Endodermal cell (in vitro differentiated cells): ENCODE measurements at regions not wholly inside any gene's neighbourhood (a gene's known extent, or its start where the extent isn't known, plus 50 kb on each side); places are given as distances from the start of the nearest gene placed in this dataset.

Experiments used
- DNase-seq: peaks from one replicate; pipeline ENCODE4 v3.0.0-alpha.2; 2017
- H3K27ac ChIP-seq: 2 replicates; pipeline ENCODE4 v1.5.1; 2013; ENCODE audit warnings: mild to moderate bottlenecking, low read depth, low read length, moderate library complexity
- H3K27me3 ChIP-seq: 2 replicates; pipeline ENCODE4 v1.6.1; 2013; ENCODE audit warnings: mild to moderate bottlenecking, low read length, moderate library complexity; ENCODE audit not compliant: insufficient read depth, control insufficient read depth, poor library complexity, severe bottlenecking
- H3K36me3 ChIP-seq: 2 replicates; pipeline ENCODE4 v1.7.0; 2013; ENCODE audit warnings: mild to moderate bottlenecking, low read length, moderate library complexity; ENCODE audit not compliant: control insufficient read depth, insufficient read depth
- H3K4me1 ChIP-seq: one replicate; pipeline ENCODE4 v1.7.0; 2013; ENCODE audit warnings: low read length; ENCODE audit not compliant: control insufficient read depth, insufficient read depth
- H3K4me3 ChIP-seq: 2 replicates; pipeline ENCODE4 v1.5.1; 2013; ENCODE audit warnings: mild to moderate bottlenecking, low read length, moderate library complexity
- H3K9ac ChIP-seq: 2 replicates; pipeline ENCODE4 v1.6.1; 2013; ENCODE audit warnings: mild to moderate bottlenecking, low read length, moderate library complexity; ENCODE audit not compliant: poor library complexity, severe bottlenecking; ENCODE audit errors: extremely low read depth
- H3K9me3 ChIP-seq: 2 replicates; pipeline ENCODE4 v1.6.1; 2013; ENCODE audit warnings: mild to moderate bottlenecking, low read length, moderate library complexity; ENCODE audit not compliant: control insufficient read depth
- H3K27ac Mint-ChIP-seq: 2 replicates; pipeline ENCODE4 v1.8.0; 2020; ENCODE audit warnings: mixed read lengths
- H3K27me3 Mint-ChIP-seq: 2 replicates; pipeline ENCODE4 v1.8.0; 2021; ENCODE audit warnings: mild to moderate bottlenecking, mixed read lengths; ENCODE audit not compliant: insufficient read depth
- H3K36me3 Mint-ChIP-seq: 2 replicates; pipeline ENCODE4 v1.8.0; 2020; ENCODE audit warnings: low read depth, mixed read lengths
- H3K4me1 Mint-ChIP-seq: 2 replicates; pipeline ENCODE4 v1.8.0; 2020; ENCODE audit warnings: mixed read lengths
- H3K4me3 Mint-ChIP-seq: 2 replicates; pipeline ENCODE4 v1.8.0; 2020; ENCODE audit warnings: mild to moderate bottlenecking, moderate library complexity, mixed read lengths
- H3K9me3 Mint-ChIP-seq: 2 replicates; pipeline ENCODE4 v1.8.0; 2020; ENCODE audit warnings: mild to moderate bottlenecking, mixed read lengths
- WGBS, 2 experiments: methylation state at CpG; one replicate each; pipeline versions ENCODE4 v1.1.5 to v1.1.7; 2013; ENCODE audit warnings: missing lambda C conversion rate in 2 of 2, mixed read lengths in 1 of 2; ENCODE audit not compliant: insufficient coverage in 1 of 2, insufficient read length in 1 of 2; 5-methylcytosine and 5-hydroxymethylcytosine counted together
- TF ChIP-seq, protein P1 (sequence below): fragments of 200-600 bp; sonication (generic); conservative IDR thresholded peaks from 2 replicates; pipeline ENCODE4 v1.5.0; 2021; ENCODE audit warnings: antibody characterized with exemption, mild to moderate bottlenecking

DNA sequence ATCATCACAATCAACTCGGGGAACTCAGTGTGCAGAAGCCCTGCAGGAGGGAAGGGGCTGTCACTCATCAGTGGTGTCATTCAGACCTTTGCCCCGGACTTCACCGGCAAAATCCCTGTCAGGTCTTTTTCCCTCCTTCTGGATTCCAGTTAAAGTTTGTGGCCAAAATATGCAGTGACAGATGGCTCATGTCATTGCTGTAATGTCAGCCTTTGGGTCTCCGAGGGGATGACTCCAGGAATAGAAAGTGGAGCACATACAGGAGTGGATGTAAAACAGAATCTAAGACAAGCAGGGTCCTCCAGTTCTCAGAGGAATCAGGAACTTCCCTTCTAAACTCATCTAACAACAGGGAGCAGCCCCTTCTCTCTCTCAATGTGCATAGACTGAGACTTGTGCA lies 130.3 kb upstream of the RASSF8 start:
- H3K27ac ChIP-seq, result no peak overlapping the region
- peaks cover 3% of the 10 kb centered on the region for H3K4me1 ChIP-seq
- no peak for DNase-seq
- H3K4me3 ChIP-seq, result no peak overlapping the region
- Mint-ChIP-seq H3K9me3 (no peaks in the 10 kb centered on the region), H3K4me1 (peaks cover 21% of the 10 kb centered on the region), H3K4me3 (no peak overlapping the region), H3K36me3 (no peaks in the 10 kb centered on the region), H3K27ac (no peak overlapping the region), H3K27me3 (no peaks in the 10 kb centered on the region)
- H3K36me3 ChIP-seq, result no peaks in the 10 kb centered on the region
- H3K9ac ChIP-seq, result no peak overlapping the region
- 94 to 95% methylated on average over 3 to 4 of the region's 4 CpGs for WGBS, 2 experiments
- TF ChIP-seq, protein P1, sequence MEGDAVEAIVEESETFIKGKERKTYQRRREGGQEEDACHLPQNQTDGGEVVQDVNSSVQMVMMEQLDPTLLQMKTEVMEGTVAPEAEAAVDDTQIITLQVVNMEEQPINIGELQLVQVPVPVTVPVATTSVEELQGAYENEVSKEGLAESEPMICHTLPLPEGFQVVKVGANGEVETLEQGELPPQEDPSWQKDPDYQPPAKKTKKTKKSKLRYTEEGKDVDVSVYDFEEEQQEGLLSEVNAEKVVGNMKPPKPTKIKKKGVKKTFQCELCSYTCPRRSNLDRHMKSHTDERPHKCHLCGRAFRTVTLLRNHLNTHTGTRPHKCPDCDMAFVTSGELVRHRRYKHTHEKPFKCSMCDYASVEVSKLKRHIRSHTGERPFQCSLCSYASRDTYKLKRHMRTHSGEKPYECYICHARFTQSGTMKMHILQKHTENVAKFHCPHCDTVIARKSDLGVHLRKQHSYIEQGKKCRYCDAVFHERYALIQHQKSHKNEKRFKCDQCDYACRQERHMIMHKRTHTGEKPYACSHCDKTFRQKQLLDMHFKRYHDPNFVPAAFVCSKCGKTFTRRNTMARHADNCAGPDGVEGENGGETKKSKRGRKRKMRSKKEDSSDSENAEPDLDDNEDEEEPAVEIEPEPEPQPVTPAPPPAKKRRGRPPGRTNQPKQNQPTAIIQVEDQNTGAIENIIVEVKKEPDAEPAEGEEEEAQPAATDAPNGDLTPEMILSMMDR, result no peak
- no peaks in the 10 kb centered on the region for H3K9me3 ChIP-seq
- no peaks in the 10 kb centered on the region for H3K27me3 ChIP-seq

DNA sequence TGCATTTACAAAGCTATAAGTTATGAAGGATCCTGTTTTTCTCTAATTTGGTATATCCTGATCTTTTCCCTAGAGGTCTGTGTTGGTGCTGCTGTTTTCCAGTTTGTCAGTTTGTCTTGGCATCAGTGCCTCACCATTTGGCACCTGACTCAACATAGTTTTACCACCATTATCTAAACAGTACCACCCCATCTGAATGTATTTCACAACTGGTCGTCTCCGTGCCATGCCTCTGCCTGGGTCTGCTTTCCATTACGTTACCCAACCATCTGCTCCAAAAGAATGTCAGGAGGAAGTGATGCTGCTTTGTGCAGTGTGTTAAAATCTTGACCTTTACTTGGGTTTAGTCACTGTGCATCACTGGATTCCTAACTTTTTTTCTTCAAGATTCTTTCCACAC lies 129.3 kb upstream of the RASSF8 start:
- no peak overlapping the region for H3K4me3 Mint-ChIP-seq
- no peaks in the 10 kb centered on the region for H3K9me3 Mint-ChIP-seq
- H3K27ac Mint-ChIP-seq, result no peak overlapping the region
- Histone ChIP-seq H3K9ac (no peak overlapping the region), H3K27ac (no peak overlapping the region), H3K36me3 (no peaks in the 10 kb centered on the region), H3K4me1 (peaks cover 4% of the 10 kb centered on the region), H3K9me3 (no peaks in the 10 kb centered on the region), H3K4me3 (no peak overlapping the region), H3K27me3 (no peaks in the 10 kb centered on the region)
- H3K36me3 Mint-ChIP-seq, result no peaks in the 10 kb centered on the region
- TF ChIP-seq, protein P1, result peak; percentile 42
- peaks cover 28% of the 10 kb centered on the region for H3K4me1 Mint-ChIP-seq
- 98 to 100% methylated on average over 2 to 3 of the region's 3 CpGs for WGBS, 2 experiments
- H3K27me3 Mint-ChIP-seq, result no peaks in the 10 kb centered on the region
- no peak for DNase-seq

DNA sequence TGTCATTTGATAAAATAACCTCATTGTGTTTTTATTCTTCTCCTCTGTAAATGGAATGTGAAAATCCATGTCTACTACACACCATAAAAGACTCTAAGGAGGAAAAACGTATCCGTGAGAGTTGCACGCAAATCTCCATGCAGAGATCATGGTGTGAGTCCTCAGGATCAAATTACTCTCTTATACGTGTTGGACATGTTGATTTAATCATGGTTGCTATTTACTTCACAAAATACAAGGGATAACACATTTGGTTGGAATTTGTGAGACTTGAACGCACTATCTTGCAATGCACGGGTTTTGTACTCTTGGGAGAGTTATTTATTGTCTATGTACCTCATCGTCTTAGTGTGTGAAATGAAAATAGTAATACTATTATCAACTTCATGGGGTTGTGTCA lies 128.0 kb upstream of the RASSF8 start:
- Histone ChIP-seq H3K9me3 (no peaks in the 10 kb centered on the region), H3K27ac (no peak overlapping the region), H3K36me3 (no peaks in the 10 kb centered on the region), H3K9ac (no peak overlapping the region), H3K4me3 (no peak overlapping the region), H3K27me3 (no peaks in the 10 kb centered on the region), H3K4me1 (peaks cover 12% of the 10 kb centered on the region)
- no peak for DNase-seq
- Mint-ChIP-seq H3K4me1 (peaks cover 28% of the 10 kb centered on the region), H3K9me3 (no peaks in the 10 kb centered on the region), H3K27me3 (no peaks in the 10 kb centered on the region), H3K27ac (no peak overlapping the region), H3K4me3 (no peak overlapping the region), H3K36me3 (no peaks in the 10 kb centered on the region)
- 95 to 97% methylated on average over 4 to 7 of the region's 7 CpGs for WGBS, 2 experiments
- TF ChIP-seq, protein P1, result no peak
